Liver (tissue), 2 donors: ENCODE measurements at regions not wholly inside any gene's neighbourhood (a gene's known extent, or its start where the extent isn't known, plus 50 kb on each side); places are given as distances from the start of the nearest gene placed in this dataset.

Source experiments
- YY1 ChIP-seq: IDR thresholded peaks from 2 replicates; pipeline ENCODE4 v1.6.1; 2016; ENCODE audit warnings: antibody characterized with exemption, mild to moderate bottlenecking
- TF ChIP-seq, protein P1 (sequence below): fragments of 150-350 bp; IDR thresholded peaks from 2 replicates; pipeline ENCODE4 v1.5.1; 2017; ENCODE audit warnings: improper control_type of control experiment, low read depth, low read length; ENCODE audit not compliant: missing input control
- donor health status: healthy.

DNA sequence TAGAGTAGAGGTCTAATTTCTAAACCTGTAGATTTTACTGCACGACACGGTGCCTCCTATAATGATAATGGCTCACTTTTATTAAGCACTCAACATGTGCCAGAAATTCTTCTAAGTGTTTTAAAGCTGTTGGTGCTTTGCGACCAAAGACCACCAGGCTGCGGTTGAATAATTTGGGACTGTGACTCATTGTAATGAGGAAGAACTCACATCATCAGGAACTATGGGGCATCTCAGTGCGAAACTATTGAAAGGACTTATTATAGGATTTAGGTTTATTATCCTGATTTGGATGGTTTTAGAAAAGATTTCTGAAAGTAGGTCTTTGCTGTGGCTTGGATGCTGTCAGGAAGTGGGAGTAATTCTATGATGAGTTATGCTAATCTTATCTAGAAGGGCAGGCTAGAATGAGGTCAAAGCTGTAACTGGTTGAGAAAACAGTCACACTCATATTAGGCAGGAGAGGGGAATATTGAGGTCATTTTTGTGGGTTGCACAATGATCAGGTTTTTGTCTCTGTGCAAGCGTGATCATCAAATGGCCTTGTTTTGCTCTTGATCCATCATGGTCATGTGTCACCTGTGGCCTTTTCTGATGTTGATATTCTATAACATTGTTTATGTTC is 266.8 kb downstream of the PCDH20 start:
- TF ChIP-seq, protein P1, sequence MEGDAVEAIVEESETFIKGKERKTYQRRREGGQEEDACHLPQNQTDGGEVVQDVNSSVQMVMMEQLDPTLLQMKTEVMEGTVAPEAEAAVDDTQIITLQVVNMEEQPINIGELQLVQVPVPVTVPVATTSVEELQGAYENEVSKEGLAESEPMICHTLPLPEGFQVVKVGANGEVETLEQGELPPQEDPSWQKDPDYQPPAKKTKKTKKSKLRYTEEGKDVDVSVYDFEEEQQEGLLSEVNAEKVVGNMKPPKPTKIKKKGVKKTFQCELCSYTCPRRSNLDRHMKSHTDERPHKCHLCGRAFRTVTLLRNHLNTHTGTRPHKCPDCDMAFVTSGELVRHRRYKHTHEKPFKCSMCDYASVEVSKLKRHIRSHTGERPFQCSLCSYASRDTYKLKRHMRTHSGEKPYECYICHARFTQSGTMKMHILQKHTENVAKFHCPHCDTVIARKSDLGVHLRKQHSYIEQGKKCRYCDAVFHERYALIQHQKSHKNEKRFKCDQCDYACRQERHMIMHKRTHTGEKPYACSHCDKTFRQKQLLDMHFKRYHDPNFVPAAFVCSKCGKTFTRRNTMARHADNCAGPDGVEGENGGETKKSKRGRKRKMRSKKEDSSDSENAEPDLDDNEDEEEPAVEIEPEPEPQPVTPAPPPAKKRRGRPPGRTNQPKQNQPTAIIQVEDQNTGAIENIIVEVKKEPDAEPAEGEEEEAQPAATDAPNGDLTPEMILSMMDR: no peak
- TF ChIP-seq YY1: no peak
